Breast epithelium (tissue), 3 donors: ENCODE measurements at regions not wholly inside any gene's neighbourhood (a gene's known extent, or its start where the extent isn't known, plus 50 kb on each side); places are given as distances from the start of the nearest gene placed in this dataset.

ENCODE experiments used
- POLR2A ChIP-seq: fragments of 450-650 bp; IDR thresholded peaks from one replicate; pipeline ENCODE4 v1.6.1; 2016; ENCODE audit warnings: antibody characterized with exemption, mild to moderate bottlenecking, moderate library complexity
- POLR2AphosphoS5 ChIP-seq, 3 donors: sonication (generic); formaldehyde crosslinking; IDR thresholded peaks; one replicate each; pipeline ENCODE4 v1.6.1; 2017; ENCODE audit warnings: antibody characterized with exemption in 3 of 3
- TF ChIP-seq, protein P1 (sequence below), 3 donors: fragments of 450-650 bp; IDR thresholded peaks; one replicate each; pipeline ENCODE4 v1.5.1; 2016 to 2017; ENCODE audit warnings: antibody characterized with exemption in 3 of 3, mild to moderate bottlenecking in 3 of 3, moderate library complexity in 3 of 3

DNA sequence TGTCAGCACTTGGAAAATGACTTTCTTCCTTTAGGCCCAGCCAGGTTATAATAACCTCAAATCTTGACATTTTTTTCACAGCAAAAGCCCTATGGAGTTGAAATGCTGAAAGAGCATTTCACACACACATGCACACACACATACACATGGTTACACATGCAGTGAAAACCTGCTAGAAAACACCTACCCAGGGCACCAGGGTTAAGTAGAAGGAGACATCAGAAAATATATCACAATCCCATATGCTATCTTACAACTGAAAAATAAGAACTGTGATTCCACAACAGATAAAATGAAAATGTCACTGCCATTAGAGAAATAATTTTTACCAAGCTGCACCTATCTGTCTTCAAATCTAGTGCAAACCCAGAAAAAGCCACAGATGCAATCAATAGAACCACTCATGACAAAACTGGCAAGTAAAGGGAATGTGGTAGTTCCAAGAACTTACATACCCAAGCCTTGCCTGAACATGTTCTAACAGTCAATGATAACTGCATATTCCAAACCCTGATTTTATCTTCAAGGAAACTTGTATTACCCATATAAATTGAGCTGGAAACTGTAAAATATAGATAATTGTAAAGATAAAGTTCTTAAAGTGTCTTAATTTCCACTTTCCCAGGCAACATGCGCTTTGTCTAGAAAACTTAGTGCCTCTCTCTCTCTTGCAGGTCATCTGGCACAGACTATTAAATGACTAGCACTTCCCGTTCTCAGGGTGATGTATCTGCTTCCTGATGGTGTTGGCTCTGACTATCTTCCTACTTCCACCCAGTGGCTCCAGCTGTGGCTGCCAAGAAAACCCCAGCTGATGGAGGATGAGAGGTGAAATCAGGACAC is 250.2 kb upstream of the PTGER4 start:
- TF ChIP-seq POLR2A (no peak), POLR2AphosphoS5 (IDR thresholded peaks at IDR 0.05) (no peak)
- TF ChIP-seq, protein P1, sequence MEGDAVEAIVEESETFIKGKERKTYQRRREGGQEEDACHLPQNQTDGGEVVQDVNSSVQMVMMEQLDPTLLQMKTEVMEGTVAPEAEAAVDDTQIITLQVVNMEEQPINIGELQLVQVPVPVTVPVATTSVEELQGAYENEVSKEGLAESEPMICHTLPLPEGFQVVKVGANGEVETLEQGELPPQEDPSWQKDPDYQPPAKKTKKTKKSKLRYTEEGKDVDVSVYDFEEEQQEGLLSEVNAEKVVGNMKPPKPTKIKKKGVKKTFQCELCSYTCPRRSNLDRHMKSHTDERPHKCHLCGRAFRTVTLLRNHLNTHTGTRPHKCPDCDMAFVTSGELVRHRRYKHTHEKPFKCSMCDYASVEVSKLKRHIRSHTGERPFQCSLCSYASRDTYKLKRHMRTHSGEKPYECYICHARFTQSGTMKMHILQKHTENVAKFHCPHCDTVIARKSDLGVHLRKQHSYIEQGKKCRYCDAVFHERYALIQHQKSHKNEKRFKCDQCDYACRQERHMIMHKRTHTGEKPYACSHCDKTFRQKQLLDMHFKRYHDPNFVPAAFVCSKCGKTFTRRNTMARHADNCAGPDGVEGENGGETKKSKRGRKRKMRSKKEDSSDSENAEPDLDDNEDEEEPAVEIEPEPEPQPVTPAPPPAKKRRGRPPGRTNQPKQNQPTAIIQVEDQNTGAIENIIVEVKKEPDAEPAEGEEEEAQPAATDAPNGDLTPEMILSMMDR (IDR thresholded peaks at IDR 0.05) = no peak
